ENCODE measurements at regions not wholly inside any gene's neighbourhood (a gene's known extent, or its start where the extent isn't known, plus 50 kb on each side); places are given as distances from the start of the nearest gene placed in this dataset.

DNA sequence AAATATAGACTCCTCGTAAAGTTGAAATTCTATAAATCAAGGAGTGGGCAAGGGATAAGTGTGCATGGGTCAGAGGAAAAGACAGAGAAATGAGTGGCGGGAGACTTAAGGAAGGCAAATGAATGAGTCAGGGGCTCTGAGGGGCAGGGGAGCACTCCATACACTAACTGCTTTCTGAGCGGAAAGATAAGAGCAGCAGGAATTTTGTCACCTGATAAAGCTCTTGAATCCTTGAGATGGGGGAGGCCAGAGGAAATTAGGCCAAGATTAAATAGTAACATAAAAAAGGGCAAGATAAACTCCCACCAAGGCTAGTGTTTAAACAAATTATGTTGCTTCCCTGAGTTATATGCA, 191.0 kb upstream of the S1PR3 start:
- TF ChIP-seq, protein P1, sequence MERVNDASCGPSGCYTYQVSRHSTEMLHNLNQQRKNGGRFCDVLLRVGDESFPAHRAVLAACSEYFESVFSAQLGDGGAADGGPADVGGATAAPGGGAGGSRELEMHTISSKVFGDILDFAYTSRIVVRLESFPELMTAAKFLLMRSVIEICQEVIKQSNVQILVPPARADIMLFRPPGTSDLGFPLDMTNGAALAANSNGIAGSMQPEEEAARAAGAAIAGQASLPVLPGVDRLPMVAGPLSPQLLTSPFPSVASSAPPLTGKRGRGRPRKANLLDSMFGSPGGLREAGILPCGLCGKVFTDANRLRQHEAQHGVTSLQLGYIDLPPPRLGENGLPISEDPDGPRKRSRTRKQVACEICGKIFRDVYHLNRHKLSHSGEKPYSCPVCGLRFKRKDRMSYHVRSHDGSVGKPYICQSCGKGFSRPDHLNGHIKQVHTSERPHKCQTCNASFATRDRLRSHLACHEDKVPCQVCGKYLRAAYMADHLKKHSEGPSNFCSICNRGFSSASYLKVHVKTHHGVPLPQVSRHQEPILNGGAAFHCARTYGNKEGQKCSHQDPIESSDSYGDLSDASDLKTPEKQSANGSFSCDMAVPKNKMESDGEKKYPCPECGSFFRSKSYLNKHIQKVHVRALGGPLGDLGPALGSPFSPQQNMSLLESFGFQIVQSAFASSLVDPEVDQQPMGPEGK (tag by site-specific recombination; IDR thresholded peaks at IDR 0.05): no peak
- TF ChIP-seq ZNF701 (tag by site-specific recombination; IDR thresholded peaks at IDR 0.05) (no peak), EGR2 (tag by site-specific recombination; IDR thresholded peaks at IDR 0.05; ENCODE audit: low read depth) (no peak), ZNF121 (tag by site-specific recombination; IDR thresholded peaks at IDR 0.05) (no peak), ZNF274 (IDR thresholded peaks at IDR 0.05; ENCODE audit: low read length) (no peak), ZNF274 (tag by site-specific recombination; IDR thresholded peaks at IDR 0.05; ENCODE audit: borderline replicate concordance) (no peak)
- TF ChIP-seq, protein P2, sequence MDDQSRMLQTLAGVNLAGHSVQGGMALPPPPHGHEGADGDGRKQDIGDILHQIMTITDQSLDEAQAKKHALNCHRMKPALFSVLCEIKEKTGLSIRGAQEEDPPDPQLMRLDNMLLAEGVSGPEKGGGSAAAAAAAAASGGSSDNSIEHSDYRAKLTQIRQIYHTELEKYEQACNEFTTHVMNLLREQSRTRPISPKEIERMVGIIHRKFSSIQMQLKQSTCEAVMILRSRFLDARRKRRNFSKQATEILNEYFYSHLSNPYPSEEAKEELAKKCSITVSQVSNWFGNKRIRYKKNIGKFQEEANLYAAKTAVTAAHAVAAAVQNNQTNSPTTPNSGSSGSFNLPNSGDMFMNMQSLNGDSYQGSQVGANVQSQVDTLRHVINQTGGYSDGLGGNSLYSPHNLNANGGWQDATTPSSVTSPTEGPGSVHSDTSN (CRISPR knock-in tag; IDR thresholded peaks at IDR 0.05): no peak
- TF ChIP-seq, protein P3, sequence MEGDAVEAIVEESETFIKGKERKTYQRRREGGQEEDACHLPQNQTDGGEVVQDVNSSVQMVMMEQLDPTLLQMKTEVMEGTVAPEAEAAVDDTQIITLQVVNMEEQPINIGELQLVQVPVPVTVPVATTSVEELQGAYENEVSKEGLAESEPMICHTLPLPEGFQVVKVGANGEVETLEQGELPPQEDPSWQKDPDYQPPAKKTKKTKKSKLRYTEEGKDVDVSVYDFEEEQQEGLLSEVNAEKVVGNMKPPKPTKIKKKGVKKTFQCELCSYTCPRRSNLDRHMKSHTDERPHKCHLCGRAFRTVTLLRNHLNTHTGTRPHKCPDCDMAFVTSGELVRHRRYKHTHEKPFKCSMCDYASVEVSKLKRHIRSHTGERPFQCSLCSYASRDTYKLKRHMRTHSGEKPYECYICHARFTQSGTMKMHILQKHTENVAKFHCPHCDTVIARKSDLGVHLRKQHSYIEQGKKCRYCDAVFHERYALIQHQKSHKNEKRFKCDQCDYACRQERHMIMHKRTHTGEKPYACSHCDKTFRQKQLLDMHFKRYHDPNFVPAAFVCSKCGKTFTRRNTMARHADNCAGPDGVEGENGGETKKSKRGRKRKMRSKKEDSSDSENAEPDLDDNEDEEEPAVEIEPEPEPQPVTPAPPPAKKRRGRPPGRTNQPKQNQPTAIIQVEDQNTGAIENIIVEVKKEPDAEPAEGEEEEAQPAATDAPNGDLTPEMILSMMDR (tag by site-specific recombination; IDR thresholded peaks at IDR 0.05): no peak
- TF ChIP-seq, protein P4, sequence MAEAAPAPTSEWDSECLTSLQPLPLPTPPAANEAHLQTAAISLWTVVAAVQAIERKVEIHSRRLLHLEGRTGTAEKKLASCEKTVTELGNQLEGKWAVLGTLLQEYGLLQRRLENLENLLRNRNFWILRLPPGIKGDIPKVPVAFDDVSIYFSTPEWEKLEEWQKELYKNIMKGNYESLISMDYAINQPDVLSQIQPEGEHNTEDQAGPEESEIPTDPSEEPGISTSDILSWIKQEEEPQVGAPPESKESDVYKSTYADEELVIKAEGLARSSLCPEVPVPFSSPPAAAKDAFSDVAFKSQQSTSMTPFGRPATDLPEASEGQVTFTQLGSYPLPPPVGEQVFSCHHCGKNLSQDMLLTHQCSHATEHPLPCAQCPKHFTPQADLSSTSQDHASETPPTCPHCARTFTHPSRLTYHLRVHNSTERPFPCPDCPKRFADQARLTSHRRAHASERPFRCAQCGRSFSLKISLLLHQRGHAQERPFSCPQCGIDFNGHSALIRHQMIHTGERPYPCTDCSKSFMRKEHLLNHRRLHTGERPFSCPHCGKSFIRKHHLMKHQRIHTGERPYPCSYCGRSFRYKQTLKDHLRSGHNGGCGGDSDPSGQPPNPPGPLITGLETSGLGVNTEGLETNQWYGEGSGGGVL (tag by site-specific recombination; IDR thresholded peaks at IDR 0.05): no peak
